Activated gamma-delta T cell (primary cell): ENCODE measurements at regions not wholly inside any gene's neighbourhood (a gene's known extent, or its start where the extent isn't known, plus 50 kb on each side); places are given as distances from the start of the nearest gene placed in this dataset.

Experiments
- DNase-seq: peaks from one replicate; lab custom pipeline; 2025; lab: John Stamatoyannopoulos, UW

DNA sequence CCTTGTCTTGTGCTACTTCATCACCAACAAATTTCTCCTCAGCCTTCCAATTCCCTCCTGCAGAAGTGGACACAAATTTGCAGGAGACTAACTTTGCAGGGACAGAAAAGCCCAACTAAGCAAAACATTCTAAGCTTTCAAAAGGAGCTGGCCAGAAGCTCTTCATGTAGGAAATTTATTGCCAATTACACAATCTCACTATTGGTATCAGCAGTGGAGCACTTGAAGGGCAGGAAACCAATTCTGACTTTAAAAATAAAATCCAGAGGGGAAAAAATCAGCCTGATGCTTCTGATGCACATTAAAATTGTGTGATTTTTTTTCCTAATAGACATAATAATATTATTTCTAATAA is 193.3 kb downstream of the LY86 start:
- no peak for DNase-seq

DNA sequence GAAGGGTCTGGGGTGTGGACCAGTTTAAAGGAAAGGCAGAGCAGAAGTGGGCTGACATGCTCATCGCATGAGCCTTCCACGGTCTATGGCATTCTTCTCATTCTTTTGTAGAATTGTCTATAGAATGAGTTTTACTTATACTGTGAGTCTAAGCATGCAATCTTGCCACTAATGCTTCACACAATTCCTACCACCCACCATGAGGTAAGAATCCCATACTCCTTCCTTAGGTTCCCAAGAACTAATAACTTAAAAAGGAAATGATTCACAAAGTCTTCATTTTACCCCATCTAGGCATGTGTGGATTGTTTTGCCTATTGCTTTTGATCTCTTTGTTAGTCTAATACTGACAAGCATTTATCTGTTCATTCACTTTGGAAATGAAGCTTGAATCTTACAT is 195.2 kb downstream of the LY86 start:
- DNase-seq: no peak

DNA sequence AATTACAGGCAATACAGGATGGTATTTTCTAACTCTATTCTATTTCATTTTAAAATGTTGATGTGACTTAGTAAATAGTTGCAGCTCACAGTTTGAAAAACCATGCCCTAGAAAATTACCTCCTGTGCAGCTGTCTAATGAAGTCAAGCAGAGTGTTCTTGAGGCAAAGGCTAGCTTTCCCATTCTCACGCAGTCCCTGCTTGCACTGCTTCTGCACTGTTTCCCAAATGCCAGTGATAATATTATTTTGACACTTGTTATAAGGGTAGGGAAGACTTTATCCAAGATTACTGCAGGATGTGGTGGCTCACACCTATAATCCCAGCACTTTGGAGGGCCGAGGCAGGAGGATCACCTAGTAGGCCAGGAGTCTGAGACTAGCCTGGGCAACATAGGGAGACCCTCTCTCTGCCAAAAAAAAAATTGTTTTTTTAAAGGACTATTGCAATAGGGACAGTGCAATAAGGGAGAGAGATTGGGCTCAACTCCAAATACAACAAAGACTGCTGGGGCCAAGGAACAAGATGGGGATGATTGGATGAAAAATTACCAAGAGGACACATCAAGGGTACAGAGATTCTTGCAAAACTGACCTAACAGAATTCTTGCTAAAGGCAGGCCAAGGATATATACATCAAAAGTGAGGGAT is 196.1 kb downstream of the LY86 start:
- DNase-seq: no peak

DNA sequence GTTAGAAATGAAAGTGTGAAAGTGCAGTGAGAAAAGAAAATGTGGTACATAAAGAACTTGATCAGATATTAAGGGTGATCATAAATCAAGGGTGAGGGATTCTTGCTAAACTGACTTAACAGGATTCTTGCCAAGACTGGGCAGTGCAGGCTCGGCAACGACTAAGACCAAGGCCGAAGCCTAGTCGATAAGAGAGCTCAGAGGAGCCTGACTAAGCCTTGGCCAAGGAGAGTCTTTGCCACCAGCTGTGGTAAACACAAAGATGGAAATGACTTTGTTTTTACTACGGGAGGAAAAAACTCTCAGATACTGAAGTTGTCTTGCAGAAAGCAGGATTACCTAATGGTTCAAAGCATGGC is 196.6 kb downstream of the LY86 start:
- DNase-seq: no peak

DNA sequence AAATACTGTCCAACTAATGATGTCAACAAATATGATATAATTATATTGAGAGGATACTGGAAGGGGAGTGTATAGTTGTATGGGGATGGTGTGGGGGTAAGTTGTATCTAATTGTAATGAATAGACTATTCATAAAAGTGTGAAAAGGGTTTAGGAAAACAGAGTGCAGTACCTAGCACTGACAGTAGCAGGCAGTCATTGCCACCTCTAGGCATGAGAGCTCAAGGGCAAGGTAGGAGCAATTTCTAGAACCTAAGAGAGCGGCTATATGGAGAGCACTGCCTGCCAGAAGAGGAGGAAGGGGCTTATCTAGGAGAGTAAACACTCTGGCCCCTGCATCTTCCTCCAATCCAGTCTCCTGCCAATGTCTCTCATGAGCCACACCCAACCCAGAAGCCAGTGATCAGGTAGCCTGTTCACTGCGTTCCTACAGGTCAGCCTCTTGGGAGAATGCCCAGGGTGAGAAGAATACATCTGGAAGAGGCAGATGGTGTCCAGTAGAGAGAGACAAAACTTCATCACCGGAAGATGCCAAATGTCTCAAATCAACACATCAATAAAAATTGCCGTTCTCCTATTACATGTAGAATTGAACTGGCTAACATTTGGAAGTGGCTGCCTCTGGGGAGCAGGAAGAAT is 200.0 kb downstream of the LY86 start:
- DNase-seq: no peak

DNA sequence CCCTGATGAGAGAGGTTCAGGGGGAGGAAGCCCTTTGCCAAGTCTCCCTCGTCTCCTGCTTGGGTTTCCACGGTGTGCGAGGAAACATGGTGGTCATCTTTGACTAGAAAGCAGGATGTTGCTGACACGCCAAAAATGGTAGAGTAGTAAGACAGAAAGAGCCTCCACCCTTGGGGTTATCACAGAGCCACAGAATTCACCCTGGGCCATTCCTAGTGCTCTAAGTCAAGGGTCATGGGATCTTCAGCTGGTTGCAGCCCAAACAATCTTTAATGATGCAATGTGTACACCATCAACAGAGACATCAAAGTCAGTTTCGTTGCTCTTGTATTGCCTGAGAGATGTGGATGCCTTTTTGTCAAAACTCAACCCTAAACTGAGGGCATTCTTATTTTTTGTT is 201.9 kb downstream of the LY86 start:
- no peak for DNase-seq

DNA sequence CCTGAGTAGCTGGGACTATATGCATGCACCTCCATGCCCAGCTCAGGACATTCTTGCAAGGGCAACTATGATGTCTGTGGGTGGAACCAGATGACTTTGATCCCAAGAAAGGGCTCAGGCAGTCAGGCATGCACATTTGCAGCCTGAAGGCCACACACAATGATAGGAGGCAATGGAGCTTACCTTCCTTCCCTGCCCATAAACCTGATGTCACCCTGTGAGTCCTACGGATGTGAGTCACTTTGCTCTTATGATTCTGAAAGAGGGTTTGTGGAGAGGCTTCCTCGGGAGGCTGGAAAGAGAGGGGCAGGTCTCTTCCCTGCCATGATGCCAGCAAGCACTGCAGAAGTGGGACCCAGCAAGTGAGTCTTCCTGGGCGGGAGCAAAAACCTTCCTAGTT is 202.4 kb downstream of the LY86 start:
- no peak for DNase-seq

DNA sequence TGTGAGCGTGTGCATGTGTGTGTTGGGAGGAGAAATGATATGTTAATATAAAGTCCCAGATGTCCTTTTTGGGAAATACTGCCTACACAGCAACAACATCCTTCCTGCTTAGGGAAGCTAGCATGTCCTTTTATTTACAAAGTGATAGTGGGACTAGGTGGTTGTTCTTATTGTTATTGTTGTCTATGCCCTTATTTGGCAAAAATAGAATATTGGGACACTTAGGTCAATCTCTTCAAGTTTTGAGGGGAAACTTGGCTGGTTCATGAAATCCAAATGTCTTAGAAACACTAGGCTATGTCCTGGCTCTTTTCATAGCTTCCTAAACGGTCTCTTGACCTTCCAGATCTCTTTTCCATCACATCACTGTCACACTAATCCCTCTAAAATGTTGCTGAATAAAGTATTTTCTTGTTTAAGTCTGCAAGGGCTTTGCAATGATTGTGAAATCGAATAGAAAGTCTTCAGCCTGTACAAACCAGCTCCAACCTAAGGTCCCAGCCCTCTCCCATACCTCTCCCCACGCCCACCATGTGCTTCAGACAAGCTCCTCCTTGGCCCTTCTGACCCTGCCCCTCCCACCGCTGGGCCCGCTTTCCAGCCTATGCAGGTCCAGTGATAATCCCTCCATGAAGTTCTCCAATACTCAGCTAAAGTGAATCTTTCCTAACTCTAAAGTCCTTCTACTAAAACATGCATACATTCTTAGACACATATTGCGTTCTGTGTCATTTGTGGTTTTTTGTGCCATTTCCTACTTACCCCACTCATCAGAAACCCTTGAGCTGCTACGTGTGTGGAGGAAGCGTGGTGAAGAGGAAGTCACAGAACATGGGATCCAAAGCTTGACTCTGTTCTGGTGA is 205.1 kb downstream of the LY86 start:
- DNase-seq: no peak

DNA sequence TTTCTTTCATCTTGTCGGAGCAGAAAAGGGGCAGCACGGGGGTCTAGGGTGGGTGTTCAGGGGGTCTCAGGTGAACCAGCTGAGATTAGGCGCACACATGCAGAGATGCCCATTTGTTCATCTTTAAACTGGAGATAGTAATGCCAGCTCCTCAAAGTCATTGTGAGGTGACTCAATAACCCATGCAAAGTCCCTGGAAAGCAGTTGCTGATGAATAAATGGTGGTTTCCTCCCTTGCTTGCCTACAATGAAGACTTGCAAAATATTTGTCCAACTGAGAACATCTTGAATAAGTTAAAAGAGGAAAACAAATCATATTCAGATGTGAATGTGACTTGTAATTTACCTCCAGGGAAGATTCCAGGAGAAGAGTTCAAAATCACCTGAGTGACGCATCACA is 206.9 kb downstream of the LY86 start:
- DNase-seq: no peak

DNA sequence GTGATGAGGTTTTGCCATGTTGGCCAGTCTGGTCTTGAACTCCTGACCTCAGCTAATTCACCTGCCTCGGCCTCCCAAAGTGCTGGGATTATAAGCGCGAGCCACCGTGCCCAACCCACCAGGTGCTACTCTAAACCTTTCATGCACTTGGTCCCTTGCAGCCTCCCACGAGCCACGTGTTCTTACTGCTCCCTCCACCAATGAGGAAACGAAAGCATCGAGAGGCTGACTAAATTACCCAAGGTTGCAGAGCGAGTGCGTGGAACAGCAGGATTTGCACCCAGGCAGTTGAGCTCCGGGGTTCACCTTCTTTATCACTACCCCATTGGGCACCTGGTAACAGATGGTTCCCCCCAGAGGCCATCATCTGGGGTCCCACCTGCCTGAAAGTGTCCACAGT is 208.3 kb downstream of the LY86 start:
- no peak for DNase-seq

DNA sequence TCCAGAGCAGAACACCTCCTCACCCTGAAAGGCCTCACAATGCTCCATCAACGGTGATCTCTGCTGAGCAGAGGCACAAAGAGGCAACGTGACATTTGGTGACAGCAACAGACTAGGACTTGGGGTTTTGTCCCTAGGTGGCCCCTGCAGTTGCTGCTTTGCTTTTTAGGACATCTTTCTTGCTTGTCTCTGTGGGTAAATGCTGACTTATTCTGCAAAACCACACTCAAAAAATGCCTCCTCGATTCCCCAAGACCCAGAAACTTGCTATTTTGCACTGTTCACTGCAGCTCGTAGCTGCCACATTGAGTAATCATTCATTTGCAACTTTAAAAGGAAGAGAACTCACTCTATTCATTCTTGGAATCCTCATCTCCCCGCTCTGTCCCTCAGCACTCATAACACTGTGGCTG is 209.9 kb downstream of the LY86 start:
- DNase-seq: no peak

DNA sequence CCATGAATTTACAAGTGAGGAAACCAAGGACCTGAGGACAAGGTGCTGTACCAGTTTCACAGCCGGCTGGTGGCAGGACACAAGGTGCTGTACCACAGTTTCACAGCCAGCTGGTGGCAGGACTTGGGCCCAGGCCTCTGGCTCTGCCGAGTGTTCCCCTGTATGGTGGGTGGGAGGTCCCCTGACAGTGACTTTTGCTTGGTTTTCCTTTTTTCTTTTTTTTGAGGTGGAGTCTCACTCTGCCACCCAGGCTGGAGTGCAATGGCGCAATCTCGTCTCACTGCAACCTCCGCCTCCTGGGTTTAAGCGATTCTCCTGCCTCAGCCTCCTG is 212.4 kb downstream of the LY86 start:
- DNase-seq: no peak

DNA sequence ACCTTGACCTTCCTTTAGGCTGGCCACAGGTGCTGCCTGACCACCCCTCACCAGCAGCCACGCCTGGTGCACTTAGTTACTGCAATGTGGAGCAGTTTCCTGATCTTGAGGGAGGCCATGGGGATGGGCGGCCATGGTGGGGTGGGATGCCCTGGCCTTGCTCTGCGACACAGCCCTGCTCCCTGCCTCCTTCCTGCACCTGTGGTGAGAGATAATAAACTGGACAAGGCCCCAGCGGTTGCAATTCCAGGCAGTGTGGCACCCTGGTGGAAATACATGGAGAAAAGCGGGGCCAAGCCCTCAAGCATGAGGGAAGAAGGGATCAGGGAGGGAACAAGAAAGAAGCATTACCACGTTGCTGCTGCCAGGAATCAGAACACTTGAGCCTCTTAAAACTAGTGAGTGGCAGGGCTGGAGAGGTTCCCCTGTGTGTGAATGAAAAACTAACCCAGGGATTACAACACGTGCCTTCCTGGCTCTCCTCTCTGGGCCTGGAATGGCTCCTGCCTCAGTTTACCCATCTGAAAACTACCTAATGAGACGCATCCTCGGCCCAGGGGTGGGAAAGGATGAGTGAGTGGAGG is 213.2 kb downstream of the LY86 start:
- no peak for DNase-seq

DNA sequence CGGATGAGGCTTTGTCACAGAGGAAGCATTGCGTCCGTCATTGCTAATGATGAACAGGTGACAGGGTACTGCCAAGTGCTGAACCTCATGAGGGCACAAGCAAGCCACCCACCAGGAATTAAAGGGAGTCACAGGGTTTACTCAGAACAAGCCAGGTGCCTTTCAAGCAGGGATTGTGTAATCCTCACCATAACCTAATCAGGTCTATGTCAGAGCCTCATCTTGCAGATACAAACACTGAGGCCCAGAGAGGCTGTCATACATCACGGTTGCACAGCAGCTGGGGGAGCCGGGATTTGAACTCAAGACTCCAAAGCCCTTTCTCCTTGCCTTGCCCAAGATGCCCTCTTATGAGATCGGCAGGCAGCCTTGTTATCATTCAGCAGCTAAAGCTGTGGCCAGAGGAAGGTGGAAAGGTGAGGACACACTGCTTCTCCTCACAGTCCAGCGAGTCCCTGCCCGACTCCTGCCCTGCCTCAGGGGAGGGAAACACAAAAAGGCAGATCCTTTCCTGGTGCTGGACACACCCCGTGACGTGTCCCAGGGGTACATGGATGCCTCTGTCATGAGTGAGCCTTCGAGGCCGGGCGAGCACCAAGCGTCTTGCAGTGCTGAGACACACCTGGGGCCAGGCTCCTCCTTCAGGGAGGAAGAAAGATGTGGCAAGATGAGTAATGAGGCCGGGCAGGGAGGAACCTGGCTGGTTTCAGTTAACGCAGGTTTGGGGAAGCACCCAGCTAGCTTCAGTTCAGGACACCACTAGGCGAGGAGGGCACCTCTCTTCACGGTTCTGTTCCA is 214.9 kb downstream of the LY86 start:
- DNase-seq: no peak

DNA sequence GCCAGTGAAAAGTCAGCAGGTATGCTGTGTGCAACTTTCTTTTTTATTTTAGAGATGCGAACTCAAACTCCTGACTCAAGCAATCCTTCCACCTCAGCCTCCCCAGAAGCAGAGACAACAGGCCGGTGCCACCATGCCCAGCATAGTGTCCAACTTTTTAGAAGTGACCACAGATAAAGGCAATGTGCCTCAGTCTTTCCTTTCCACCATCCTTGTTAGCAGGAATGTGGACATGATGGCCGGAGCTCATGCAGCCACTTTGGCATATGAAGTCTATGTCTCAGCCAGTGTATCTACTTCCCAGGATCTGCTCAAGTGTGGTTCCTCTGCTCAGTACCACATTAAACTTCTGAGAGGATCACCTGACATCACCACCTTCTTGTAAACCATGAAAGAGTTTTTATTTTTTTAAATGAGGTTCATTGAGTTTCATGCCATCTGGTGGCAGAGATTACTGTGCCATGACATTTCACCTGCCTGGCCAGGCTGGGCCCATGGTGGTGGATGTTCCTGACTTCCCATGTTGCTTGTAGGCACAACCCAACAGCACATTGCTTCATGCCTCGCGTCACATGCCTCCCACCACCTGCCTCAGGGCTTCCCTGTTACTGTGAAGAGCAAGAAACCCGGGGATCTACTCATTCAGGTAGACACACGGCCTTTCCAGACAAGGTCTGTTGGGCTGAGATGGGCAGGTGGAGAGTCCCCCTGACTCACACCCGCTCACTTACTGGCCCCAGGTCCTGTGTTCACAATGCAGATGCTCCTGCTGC is 216.5 kb downstream of the LY86 start:
- no peak for DNase-seq

DNA sequence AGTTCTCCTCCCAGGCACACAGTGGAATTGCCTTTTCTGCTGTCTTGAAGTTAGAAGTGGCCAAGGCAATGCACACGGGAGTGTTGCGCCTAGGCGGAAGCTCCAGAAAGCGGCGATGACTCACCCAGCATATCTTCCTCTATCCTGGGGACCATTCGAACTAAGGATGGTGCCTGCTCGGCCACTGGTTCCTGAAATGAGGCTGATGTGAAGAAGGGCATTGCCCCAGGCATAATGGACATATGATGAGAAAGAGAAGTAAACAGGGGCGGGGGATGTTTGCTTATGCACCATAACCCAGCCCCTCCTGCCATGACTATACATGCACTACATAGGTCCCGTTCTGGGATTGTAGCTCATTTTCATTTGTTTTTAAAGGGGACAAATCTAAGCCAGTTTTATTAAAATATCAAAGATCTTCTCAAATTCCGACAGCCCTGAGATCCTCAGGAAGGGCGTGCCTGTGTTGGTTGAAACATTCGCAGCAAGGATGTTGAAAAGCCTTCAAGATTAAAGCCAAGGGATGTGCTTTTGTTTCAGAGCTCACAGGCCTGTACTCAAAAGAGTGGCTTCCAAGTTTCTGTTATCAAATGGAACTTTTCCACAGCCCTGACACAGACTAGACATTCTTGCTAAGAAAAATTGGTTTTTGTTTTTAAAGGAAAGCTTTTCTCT is 218.5 kb downstream of the LY86 start:
- no peak for DNase-seq

DNA sequence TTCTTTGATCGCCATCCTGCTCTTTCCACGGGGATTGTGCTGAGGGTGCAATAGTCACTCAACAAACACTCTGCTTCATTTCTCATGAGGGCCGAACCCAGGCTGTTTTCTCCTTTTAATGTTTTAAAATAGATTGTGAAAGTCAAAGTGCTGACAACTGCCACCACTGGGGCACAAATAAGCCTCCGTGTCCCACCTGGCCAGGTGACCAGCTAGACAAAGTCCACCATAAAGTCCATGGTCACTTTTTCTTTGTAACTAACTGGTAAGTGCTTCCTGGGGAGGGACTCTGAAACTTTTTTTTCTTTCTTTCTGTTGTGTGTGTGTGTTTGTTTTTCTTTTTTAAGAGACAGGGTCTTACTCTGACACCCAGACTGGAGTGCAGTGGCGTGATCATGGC is 219.8 kb downstream of the LY86 start:
- DNase-seq: no peak

DNA sequence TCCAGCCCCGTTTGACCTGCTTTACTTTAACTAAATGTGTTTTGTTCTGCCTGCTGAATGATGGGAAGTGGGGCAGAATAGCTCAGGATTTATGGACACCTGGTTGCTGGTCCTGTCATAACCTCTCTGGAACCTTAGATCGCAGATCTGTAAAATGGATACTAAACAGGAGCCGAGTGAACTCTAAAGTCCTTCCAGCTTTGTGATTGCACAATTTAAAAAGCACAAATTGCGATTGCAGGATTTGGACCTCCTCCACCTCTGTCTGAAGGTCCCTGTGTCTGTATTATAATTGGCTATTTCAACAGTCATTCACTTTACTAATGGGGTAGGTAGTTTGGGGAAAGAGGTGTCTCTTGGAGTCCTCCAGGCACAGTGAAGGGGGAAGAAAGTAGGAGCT is 220.4 kb downstream of the LY86 start:
- no peak for DNase-seq

DNA sequence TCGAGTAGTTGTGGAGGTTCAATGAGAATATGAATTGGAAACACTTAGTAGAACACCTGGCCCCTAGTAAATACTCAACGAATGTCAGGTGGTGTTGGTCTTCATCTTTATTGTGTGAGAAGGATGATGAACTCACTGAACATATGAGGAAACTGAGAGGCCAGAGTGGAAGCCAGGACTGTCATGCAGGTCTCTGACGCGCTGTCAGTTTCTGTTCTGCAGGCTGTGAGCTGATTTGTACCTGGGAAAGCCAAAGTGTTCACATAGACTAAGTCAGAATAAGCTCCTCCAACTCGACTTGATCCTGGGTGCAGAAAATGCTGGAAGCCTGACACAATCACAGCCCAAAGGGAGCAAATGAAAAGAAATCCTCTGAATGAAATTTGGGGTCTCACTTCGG is 222.2 kb downstream of the LY86 start:
- DNase-seq: no peak

DNA sequence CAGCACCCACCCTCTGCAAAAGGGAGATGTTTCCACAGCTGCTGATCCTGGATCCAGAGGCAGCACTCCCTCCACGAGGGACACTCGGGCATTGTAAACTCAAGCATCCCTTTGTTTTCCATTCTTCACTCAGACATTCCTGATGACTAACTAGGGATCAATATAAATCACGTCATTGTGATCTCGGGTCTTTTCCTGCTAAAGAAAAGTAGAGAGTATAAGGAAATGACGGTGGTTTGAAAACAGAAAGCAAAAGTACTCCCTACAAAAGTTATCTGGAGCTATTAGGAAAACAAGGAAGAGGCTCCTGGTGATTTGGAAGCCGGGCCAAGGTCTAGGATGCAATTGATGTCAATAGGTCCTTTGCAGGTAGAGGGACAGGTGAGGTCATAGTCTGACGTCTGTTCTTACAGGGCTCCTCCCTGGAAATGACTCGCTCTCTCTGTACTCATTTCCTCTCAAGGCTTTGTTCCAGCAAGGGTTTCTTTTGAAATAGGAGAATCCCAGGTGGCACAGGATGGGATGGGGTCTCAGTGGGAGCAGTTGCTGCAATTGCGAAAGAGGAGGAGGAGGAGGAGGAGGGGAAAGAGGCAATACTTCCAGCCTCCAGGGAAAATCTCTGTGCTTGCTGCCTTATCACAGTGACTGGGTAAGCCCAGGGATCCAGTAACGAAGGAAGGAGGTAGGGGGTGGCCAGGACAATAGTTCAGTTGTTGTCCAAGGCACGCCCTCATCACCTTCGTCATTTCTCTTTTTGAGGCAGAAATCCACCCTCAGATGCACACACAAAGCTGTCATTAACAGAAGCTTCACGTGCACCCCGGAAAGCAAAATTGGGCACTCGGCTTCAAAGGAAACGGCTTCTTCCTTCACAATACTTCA is 222.8 kb downstream of the LY86 start:
- no peak for DNase-seq
